A673 (cell line): ENCODE measurements at regions not wholly inside any gene's neighbourhood (a gene's known extent, or its start where the extent isn't known, plus 50 kb on each side); places are given as distances from the start of the nearest gene placed in this dataset.

Experiments used
- EZH2 ChIP-seq: fragments of 200-600 bp; sonication (generic); IDR thresholded peaks from 2 replicates; pipeline ENCODE4 v1.6.1; 2017; ENCODE audit warnings: borderline replicate concordance, low read depth, mild to moderate bottlenecking, mixed read lengths, antibody characterized with exemption, low read length; ENCODE audit not compliant: poor library complexity, severe bottlenecking
- TF ChIP-seq, protein P1 (sequence below): fragments of 300-800, 200-600 bp; sonication (generic); conservative IDR thresholded peaks from 2 replicates; pipeline ENCODE4 v1.5.1; 2017; ENCODE audit warnings: low read depth, mild to moderate bottlenecking, antibody characterized with exemption, low read length, moderate library complexity, mixed read lengths

- TF ChIP-seq, protein P1, sequence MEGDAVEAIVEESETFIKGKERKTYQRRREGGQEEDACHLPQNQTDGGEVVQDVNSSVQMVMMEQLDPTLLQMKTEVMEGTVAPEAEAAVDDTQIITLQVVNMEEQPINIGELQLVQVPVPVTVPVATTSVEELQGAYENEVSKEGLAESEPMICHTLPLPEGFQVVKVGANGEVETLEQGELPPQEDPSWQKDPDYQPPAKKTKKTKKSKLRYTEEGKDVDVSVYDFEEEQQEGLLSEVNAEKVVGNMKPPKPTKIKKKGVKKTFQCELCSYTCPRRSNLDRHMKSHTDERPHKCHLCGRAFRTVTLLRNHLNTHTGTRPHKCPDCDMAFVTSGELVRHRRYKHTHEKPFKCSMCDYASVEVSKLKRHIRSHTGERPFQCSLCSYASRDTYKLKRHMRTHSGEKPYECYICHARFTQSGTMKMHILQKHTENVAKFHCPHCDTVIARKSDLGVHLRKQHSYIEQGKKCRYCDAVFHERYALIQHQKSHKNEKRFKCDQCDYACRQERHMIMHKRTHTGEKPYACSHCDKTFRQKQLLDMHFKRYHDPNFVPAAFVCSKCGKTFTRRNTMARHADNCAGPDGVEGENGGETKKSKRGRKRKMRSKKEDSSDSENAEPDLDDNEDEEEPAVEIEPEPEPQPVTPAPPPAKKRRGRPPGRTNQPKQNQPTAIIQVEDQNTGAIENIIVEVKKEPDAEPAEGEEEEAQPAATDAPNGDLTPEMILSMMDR: no peak
- no peak for TF ChIP-seq EZH2
Observed at GRCh38 chr9:77087506-77087905, 68.1 kb downstream of the FOXB2 start.
